ENCODE measurements at regions not wholly inside any gene's neighbourhood (a gene's known extent, or its start where the extent isn't known, plus 50 kb on each side); places are given as distances from the start of the nearest gene placed in this dataset.

DNA sequence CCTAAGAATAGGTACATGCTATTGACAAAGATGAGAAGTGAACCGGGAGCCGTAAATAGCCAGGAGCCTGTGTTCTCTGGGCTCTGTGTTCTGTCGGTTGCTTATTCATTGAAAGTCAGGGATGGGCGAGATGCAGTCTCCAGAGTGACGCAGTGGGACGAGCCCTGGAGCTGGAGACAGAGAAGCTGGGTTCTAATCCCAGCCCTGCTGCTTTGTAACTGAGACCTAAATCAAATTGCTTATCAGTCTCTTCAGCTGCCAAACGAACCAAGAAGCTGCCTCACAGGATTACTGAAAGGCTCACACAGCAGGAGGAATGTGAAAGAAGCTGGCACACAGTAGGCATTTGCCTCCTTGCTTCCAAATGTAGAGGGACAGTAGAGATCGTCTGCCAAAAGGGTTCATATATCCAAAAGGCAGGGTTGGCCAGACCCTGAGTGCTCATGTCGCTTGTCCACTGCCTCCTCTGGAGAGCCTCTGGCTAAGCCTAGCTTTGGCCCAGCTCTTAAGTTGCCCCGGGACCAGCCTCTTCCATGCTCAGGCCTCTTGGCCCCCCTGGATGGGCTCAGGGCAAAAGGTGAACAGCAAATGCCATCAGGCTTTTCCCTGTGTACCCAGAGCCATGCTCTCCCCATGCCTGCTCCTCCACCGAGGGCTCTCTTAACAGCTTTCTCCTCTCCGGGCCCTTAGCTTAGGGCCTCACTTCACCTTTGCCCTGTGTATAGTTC is 134.2 kb upstream of the IPO9 start:
- no peak overlapping the region for H3K27ac ChIP-seq (ENCODE audit: low read depth)
- H3K4me3 ChIP-seq (ENCODE audit: low read depth, low read length): no peak overlapping the region
- H3K4me1 ChIP-seq (ENCODE audit: insufficient read depth): no peaks in the 10 kb centered on the region
- no peaks in the 10 kb centered on the region for H3K36me3 ChIP-seq (ENCODE audit: insufficient read depth)
- 83% methylated on average over 12 of the region's 12 CpGs for WGBS
- DNase-seq (ENCODE audit: extremely low spot score): no peak

- no peak for DNase-seq (ENCODE audit: extremely low spot score)
- no peak overlapping the region for H3K4me3 ChIP-seq (ENCODE audit: low read depth, low read length)
- no peaks in the 10 kb centered on the region for H3K4me1 ChIP-seq (ENCODE audit: insufficient read depth)
- WGBS: 87% methylated on average over 6 of the region's 6 CpGs
- no peaks in the 10 kb centered on the region for H3K36me3 ChIP-seq (ENCODE audit: insufficient read depth)
- no peak overlapping the region for H3K27ac ChIP-seq (ENCODE audit: low read depth)
These were observed 133.3 kb upstream of the IPO9 start for GRCh38 chr1:201695607-201696006.

DNA sequence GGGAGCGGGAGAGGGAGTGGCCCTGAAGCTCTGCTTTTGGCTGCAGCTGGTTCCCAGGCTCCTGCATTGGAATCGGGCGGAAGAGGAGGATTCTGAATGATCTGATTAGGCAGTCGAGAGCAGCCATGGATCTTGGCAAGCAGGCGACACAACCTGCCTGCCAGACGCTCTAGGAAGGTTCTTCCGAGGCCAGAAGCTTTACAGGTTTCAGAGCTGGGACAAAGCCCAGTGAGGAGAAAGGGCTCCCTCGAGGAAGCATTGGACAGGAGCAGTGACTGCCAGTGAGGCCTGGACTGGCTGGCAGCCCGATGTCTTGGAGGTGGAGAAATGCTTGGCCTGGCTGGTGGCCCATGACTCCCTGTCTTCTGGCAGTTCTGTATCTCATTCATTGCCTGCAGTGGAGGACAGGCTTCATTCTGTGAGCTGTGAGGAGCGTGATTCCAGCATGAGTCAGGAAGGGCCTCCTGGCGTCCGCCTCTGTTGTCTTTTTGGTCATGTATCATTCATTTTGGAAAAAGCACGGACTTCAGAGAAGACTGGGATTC is 132.7 kb upstream of the IPO9 start:
- no peaks in the 10 kb centered on the region for H3K4me1 ChIP-seq (ENCODE audit: insufficient read depth)
- no peak overlapping the region for H3K4me3 ChIP-seq (ENCODE audit: low read depth, low read length)
- 25% methylated on average over 13 of the region's 13 CpGs for WGBS
- H3K36me3 ChIP-seq (ENCODE audit: insufficient read depth): no peaks in the 10 kb centered on the region
- H3K27ac ChIP-seq (ENCODE audit: low read depth): no peak overlapping the region
- DNase-seq (ENCODE audit: extremely low spot score): no peak

DNA sequence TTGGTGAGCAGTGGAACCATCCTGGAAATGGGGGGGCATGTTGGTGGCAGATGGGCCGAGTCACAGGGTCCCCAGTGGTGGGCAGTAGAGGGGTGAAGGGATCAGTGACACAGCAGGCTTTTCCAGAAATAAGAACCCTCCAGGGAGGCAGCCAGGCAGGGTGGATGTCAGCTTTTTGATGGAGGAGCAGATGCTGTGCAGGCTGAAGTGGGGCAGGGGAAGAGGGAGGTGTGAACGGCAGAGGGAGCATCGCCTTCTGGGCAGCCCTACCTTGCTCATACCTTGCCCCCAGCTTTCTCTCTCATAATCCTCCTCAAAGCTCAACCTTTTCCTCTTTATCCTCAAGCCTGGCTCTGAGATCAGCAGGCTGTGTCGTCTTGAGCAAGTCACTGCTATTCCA is 131.8 kb upstream of the IPO9 start:
- H3K36me3 ChIP-seq (ENCODE audit: insufficient read depth): no peaks in the 10 kb centered on the region
- no peaks in the 10 kb centered on the region for H3K4me1 ChIP-seq (ENCODE audit: insufficient read depth)
- DNase-seq (ENCODE audit: extremely low spot score): no peak
- no peak overlapping the region for H3K4me3 ChIP-seq (ENCODE audit: low read depth, low read length)
- 90% methylated on average over 4 of the region's 4 CpGs for WGBS
- H3K27ac ChIP-seq (ENCODE audit: low read depth): no peak overlapping the region

- DNase-seq (ENCODE audit: extremely low spot score): no peak
- Histone ChIP-seq H3K4me1 (ENCODE audit: insufficient read depth) (no peaks in the 10 kb centered on the region), H3K27ac (ENCODE audit: low read depth) (no peak overlapping the region), H3K36me3 (ENCODE audit: insufficient read depth) (no peaks in the 10 kb centered on the region), H3K4me3 (ENCODE audit: low read depth, low read length) (no peak overlapping the region)
- 95% methylated on average over 2 of the region's 2 CpGs for WGBS
These were observed 127.1 kb upstream of the IPO9 start for GRCh38 chr1:201701831-201702230.

- Histone ChIP-seq H3K27ac (ENCODE audit: low read depth) (no peak overlapping the region), H3K36me3 (ENCODE audit: insufficient read depth) (no peaks in the 10 kb centered on the region), H3K4me3 (ENCODE audit: low read depth, low read length) (no peak overlapping the region), H3K4me1 (ENCODE audit: insufficient read depth) (no peaks in the 10 kb centered on the region)
- 43% methylated on average over 2 of the region's 2 CpGs for WGBS
- no peak for DNase-seq (ENCODE audit: extremely low spot score)
These were observed 126.0 kb upstream of the IPO9 start for GRCh38 chr1:201702936-201703335.

DNA sequence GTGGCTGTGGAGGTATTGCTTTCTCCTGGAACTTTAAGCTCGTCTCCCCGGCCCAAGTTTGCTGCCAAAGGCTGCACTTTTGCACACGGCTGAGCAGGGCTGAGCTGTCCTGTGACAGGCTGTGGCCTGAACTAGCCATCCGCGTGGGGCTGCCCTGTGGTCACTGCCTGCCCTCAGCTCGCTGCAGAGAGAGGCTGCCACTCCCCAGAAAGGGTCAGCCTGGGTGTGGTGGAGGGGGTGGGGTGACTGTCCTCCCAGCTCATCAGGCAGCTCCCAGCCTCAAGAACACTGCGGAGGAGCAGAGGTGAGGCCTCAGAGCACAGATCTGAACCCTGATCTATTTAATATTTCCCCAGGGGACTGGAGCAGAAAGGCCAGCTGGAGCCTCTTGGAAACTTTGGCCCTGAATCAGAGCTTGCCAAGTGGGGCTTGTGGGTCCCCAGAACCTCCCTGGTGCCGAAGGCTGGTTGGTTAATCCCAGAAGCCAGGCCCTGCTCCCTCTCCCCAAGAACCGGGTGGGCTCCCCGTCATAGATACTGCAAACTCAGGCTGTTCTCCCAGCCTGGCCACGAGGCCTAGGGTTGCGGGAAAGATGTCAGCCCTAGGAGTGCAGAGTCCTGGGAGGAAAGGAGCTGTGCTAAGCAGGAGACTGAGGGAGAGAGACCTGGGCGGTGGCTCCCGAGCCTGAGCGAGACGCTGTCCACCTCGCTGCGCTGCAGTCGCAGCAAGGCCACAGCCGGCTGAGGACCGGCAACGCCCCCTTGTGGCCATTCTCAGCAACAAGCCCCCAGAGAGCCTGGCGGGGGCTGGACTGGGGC is 125.1 kb upstream of the IPO9 start:
- no peak overlapping the region for H3K4me3 ChIP-seq (ENCODE audit: low read depth, low read length)
- WGBS: 20% methylated on average over 23 of the region's 23 CpGs
- no peaks in the 10 kb centered on the region for H3K4me1 ChIP-seq (ENCODE audit: insufficient read depth)
- peak overlapping the region; percentile 49 for H3K27ac ChIP-seq (ENCODE audit: low read depth)
- no peak for DNase-seq (ENCODE audit: extremely low spot score)
- no peaks in the 10 kb centered on the region for H3K36me3 ChIP-seq (ENCODE audit: insufficient read depth)

DNA sequence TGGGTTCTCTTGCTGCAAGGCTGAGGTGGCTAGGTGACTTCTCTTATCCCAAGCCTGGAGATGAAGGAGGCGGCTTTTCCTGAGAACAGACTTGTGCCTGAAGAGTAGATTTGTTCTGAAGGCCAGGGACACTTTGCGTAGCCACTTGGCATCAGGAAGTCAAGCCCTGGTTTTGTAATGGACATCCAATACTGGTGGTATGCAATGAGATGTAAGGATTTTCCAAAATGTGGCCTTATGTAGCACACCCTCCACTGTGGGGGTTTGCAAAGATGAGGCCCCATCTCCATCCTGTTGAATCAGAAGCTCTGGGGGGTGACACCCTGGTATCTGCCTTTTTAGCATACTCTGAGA is 124.5 kb upstream of the IPO9 start:
- DNase-seq (ENCODE audit: extremely low spot score): no peak
- no peak overlapping the region for H3K4me3 ChIP-seq (ENCODE audit: low read depth, low read length)
- no peaks in the 10 kb centered on the region for H3K4me1 ChIP-seq (ENCODE audit: insufficient read depth)
- no peak overlapping the region for H3K27ac ChIP-seq (ENCODE audit: low read depth)
- H3K36me3 ChIP-seq (ENCODE audit: insufficient read depth): no peaks in the 10 kb centered on the region
- WGBS: 50% methylated on average over 2 of the region's 2 CpGs

DNA sequence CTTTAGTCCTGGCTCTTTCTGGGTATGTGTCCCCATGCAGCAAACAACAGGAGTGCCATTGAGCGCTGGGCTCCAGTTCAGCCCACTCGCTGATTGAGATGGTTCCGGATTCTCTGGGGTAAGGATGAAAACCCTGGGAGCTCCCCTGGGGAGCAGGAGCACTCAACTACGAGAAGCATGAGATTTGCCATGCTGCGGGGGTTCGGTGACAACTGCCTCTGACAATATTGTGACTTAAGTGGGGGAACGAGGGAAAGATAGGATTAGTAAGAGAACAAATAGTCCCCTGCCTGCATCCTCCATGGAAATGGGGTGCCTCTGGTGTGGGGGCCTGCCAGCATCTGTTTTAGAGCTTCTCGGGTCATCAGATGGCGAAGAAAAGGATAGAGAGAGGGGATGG is 123.6 kb upstream of the IPO9 start:
- no peak overlapping the region for H3K27ac ChIP-seq (ENCODE audit: low read depth)
- 95% methylated on average over 9 of the region's 9 CpGs for WGBS
- no peak for DNase-seq (ENCODE audit: extremely low spot score)
- no peak overlapping the region for H3K4me3 ChIP-seq (ENCODE audit: low read depth, low read length)
- H3K36me3 ChIP-seq (ENCODE audit: insufficient read depth): no peaks in the 10 kb centered on the region
- H3K4me1 ChIP-seq (ENCODE audit: insufficient read depth): no peaks in the 10 kb centered on the region

DNA sequence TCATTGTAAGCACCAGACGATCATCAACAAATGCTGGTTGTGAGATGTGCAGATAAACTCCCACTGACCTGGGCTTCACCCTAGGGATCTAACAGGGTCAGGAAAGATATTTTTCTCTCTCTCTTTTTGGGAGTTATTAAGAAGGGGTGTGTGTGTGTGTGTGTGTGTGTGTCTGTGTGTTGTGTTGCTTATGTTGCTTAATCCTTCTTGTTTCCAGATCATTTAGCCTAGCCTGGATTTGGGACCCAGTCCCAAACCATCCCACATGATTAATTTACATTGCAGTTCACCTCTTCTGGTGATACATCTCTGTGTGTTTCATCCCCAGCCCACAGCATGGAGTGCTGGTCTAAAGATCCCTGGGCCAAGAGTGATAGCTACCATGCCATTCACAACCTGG is 122.8 kb upstream of the IPO9 start:
- no peak for DNase-seq (ENCODE audit: extremely low spot score)
- H3K27ac ChIP-seq (ENCODE audit: low read depth): no peak overlapping the region
- no peaks in the 10 kb centered on the region for H3K36me3 ChIP-seq (ENCODE audit: insufficient read depth)
- H3K4me1 ChIP-seq (ENCODE audit: insufficient read depth): no peaks in the 10 kb centered on the region
- 54% methylated on average over 1 of the region's 1 CpG for WGBS
- no peak overlapping the region for H3K4me3 ChIP-seq (ENCODE audit: low read depth, low read length)

- WGBS: 93% methylated on average over 7 of the region's 7 CpGs
- H3K4me3 ChIP-seq (ENCODE audit: low read depth, low read length): no peak overlapping the region
- DNase-seq (ENCODE audit: extremely low spot score): no peak
- H3K36me3 ChIP-seq (ENCODE audit: insufficient read depth): no peaks in the 10 kb centered on the region
- no peak overlapping the region for H3K27ac ChIP-seq (ENCODE audit: low read depth)
- no peaks in the 10 kb centered on the region for H3K4me1 ChIP-seq (ENCODE audit: insufficient read depth)
These were observed 121.9 kb upstream of the IPO9 start for GRCh38 chr1:201707027-201707426.

- H3K27ac ChIP-seq (ENCODE audit: low read depth): no peak overlapping the region
- H3K4me3 ChIP-seq (ENCODE audit: low read depth, low read length): no peak overlapping the region
- H3K36me3 ChIP-seq (ENCODE audit: insufficient read depth): no peaks in the 10 kb centered on the region
- H3K4me1 ChIP-seq (ENCODE audit: insufficient read depth): no peaks in the 10 kb centered on the region
- DNase-seq (ENCODE audit: extremely low spot score): no peak
- 59% methylated on average over 2 of the region's 2 CpGs for WGBS
These were observed 121.3 kb upstream of the IPO9 start for GRCh38 chr1:201707656-201708055.

DNA sequence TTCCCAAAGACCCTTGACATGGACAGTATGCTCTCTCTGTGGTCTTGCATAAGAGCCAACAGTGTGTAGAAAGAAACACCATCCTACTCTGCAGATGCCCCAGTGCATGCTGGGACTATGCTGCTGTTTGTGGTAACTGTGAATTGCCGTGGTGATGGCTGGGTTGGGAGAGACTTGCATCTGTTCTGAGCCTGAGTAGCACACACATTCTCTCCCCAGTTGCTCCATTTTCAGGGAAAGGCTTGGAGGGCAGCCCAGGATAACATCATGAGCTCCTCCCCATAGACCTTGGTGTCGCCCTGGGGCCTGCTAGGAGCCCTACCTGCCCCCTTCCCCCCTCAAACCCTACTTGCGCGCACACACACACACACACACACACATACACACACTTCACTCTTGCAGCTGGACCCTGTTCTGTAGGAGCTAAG is 120.9 kb upstream of the IPO9 start:
- H3K4me1 ChIP-seq (ENCODE audit: insufficient read depth): no peaks in the 10 kb centered on the region
- 68% methylated on average over 4 of the region's 4 CpGs for WGBS
- H3K4me3 ChIP-seq (ENCODE audit: low read depth, low read length): no peak overlapping the region
- DNase-seq (ENCODE audit: extremely low spot score): no peak
- no peaks in the 10 kb centered on the region for H3K36me3 ChIP-seq (ENCODE audit: insufficient read depth)
- no peak overlapping the region for H3K27ac ChIP-seq (ENCODE audit: low read depth)

GRCh38 chr1:201708691-201709090 is 120.3 kb upstream of the IPO9 start:
- no peak for DNase-seq (ENCODE audit: extremely low spot score)
- Histone ChIP-seq H3K4me1 (ENCODE audit: insufficient read depth) (no peaks in the 10 kb centered on the region), H3K36me3 (ENCODE audit: insufficient read depth) (no peaks in the 10 kb centered on the region), H3K4me3 (ENCODE audit: low read depth, low read length) (no peak overlapping the region), H3K27ac (ENCODE audit: low read depth) (no peak overlapping the region)
- WGBS: 90% methylated on average over 5 of the region's 5 CpGs

All from urinary bladder (tissue), 3 donors.